ENCODE measurements at regions not wholly inside any gene's neighbourhood (a gene's known extent, or its start where the extent isn't known, plus 50 kb on each side); places are given as distances from the start of the nearest gene placed in this dataset.
"Not testable (repeated sequence)": the region's sequence is repeated elsewhere in the genome, so short reads cannot be mapped to it uniquely, and the experiment has no call there.

- no peak for DNase-seq (ENCODE audit: low read depth)
Observed at GRCh38 chr6:15956205-15957106, 172.4 kb upstream of the MYLIP start.

GRCh38 chr6:15955484-15955883 lies 173.4 kb upstream of the MYLIP start:
- no peak for DNase-seq (ENCODE audit: low read depth)

- DNase-seq (ENCODE audit: low read depth): no peak
Observed at GRCh38 chr6:15953152-15953880, 175.6 kb upstream of the MYLIP start.

GRCh38 chr6:15952231-15953151 lies 176.4 kb upstream of the MYLIP start:
- DNase-seq (ENCODE audit: low read depth): no peak

GRCh38 chr6:15950962-15951569 lies 177.8 kb upstream of the MYLIP start:
- DNase-seq (ENCODE audit: low read depth): no peak

GRCh38 chr6:15949982-15950381 lies 178.9 kb upstream of the MYLIP start:
- DNase-seq (ENCODE audit: low read depth): no peak

- DNase-seq (ENCODE audit: low read depth): no peak
Observed at GRCh38 chr6:15948930-15949900, 179.7 kb upstream of the MYLIP start.

- DNase-seq (ENCODE audit: low read depth): no peak
Observed at GRCh38 chr6:15947923-15948322, 181.0 kb upstream of the MYLIP start.

GRCh38 chr6:15947436-15947835 lies 181.4 kb upstream of the MYLIP start:
- DNase-seq (ENCODE audit: low read depth): no peak

- DNase-seq (ENCODE audit: low read depth): peak; percentile 83
Observed at GRCh38 chr6:15946701-15947385, 182.0 kb upstream of the MYLIP start.

GRCh38 chr6:15945593-15946159 lies 183.2 kb upstream of the MYLIP start:
- no peak for DNase-seq (ENCODE audit: low read depth)

- DNase-seq (ENCODE audit: low read depth): no peak
Observed at GRCh38 chr6:15943423-15943822, 185.5 kb upstream of the MYLIP start.

GRCh38 chr6:15941168-15941567 lies 187.7 kb upstream of the MYLIP start:
- no peak for DNase-seq (ENCODE audit: low read depth)

- DNase-seq (ENCODE audit: low read depth): no peak
Observed at GRCh38 chr6:15938107-15938506, 190.8 kb upstream of the MYLIP start.

GRCh38 chr6:15937602-15938001 lies 191.3 kb upstream of the MYLIP start:
- DNase-seq (ENCODE audit: low read depth): no peak

GRCh38 chr6:15936503-15936902 lies 192.4 kb upstream of the MYLIP start:
- no peak for DNase-seq (ENCODE audit: low read depth)

- no peak for DNase-seq (ENCODE audit: low read depth)
Observed at GRCh38 chr6:15935661-15936060, 193.2 kb upstream of the MYLIP start.

- not testable (repeated sequence) for DNase-seq (ENCODE audit: low read depth)
Observed at GRCh38 chr6:15931697-15932096, 197.2 kb upstream of the MYLIP start.

GRCh38 chr6:15930207-15930606 lies 198.7 kb upstream of the MYLIP start:
- DNase-seq (ENCODE audit: low read depth): no peak
